Activated CD4-positive, alpha-beta T cell treated with anti-CD3 and anti-CD28 coated beads, Interleukin-2, amount 10 ng/mL, durations not matched to agents 7 days and 5 days (primary cell): ENCODE measurements at regions not wholly inside any gene's neighbourhood (a gene's known extent, or its start where the extent isn't known, plus 50 kb on each side); places are given as distances from the start of the nearest gene placed in this dataset.

Source experiments
- CTCF ChIA-PET: fragments of 350-600 bp; sonication (Branson Sonifier 250); formaldehyde crosslinking; loops from one replicate; lab custom pipeline; 2021; ENCODE audit warnings: antibody characterized with exemption; lab: Charles Lee
- POLR2A ChIA-PET: fragments of 350-600 bp; sonication (Branson Sonifier 250); formaldehyde crosslinking; loops from one replicate; lab custom pipeline; 2021; ENCODE audit warnings: antibody characterized with exemption; lab: Charles Lee
- DNase-seq: peaks from one replicate; pipeline ENCODE4 v3.0.0-alpha.2; 2020
- H3K27ac Mint-ChIP-seq: one replicate; pipeline ENCODE4 v1.8.0; 2021; ENCODE audit warnings: mild to moderate bottlenecking, moderate library complexity, mixed read lengths
- H3K27me3 Mint-ChIP-seq: one replicate; pipeline ENCODE4 v1.8.0; 2021; ENCODE audit warnings: mixed read lengths
- H3K36me3 Mint-ChIP-seq: one replicate; pipeline ENCODE4 v1.8.0; 2021; ENCODE audit warnings: low read depth, mixed read lengths
- H3K4me1 Mint-ChIP-seq: one replicate; pipeline ENCODE4 v1.8.0; 2021; ENCODE audit warnings: mixed read lengths
- H3K4me3 Mint-ChIP-seq: one replicate; pipeline ENCODE4 v1.8.0; 2021; ENCODE audit warnings: mild to moderate bottlenecking, moderate library complexity, mixed read lengths
- H3K9me3 Mint-ChIP-seq: one replicate; pipeline ENCODE4 v1.8.0; 2021; ENCODE audit warnings: mixed read lengths

DNA sequence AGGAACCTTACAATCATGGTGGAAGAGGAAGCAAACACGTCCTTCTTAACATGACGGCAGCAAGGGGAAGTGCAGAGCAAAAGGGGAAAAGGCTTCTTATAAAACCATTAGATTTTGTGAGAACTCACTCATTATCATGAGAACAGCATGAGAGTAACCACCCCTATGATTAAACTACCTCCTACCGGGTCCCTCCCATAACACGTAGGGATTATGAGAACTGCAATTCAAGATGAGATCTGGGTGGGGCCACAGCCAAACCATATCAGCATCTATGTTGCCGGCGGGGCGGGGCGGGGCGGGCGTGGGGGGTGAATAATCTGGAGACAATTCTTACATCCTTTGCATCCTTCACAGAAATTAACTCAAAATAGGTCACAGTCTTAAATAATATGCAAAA lies 58.8 kb upstream of the GFPT2 start:
- CTCF ChIA-PET = no interaction called here
- POLR2A ChIA-PET = no interaction called here
- no peaks in the 10 kb centered on the region for H3K36me3 Mint-ChIP-seq
- H3K4me1 Mint-ChIP-seq = no peaks in the 10 kb centered on the region
- H3K4me3 Mint-ChIP-seq = no peak overlapping the region
- no peak for DNase-seq
- H3K27ac Mint-ChIP-seq = no peak overlapping the region
- H3K27me3 Mint-ChIP-seq = peaks cover 4% of the 10 kb centered on the region
- H3K9me3 Mint-ChIP-seq = no peaks in the 10 kb centered on the region

- H3K9me3 Mint-ChIP-seq = no peaks in the 10 kb centered on the region
- no peaks in the 10 kb centered on the region for H3K4me1 Mint-ChIP-seq
- no peaks in the 10 kb centered on the region for H3K36me3 Mint-ChIP-seq
- POLR2A ChIA-PET = no interaction called here
- H3K4me3 Mint-ChIP-seq = no peak overlapping the region
- CTCF ChIA-PET = no interaction called here
- peaks cover 2% of the 10 kb centered on the region for H3K27me3 Mint-ChIP-seq
- DNase-seq = no peak
- H3K27ac Mint-ChIP-seq = no peak overlapping the region
These were observed 61.0 kb upstream of the GFPT2 start for GRCh38 chr5:180414176-180414575.

GRCh38 chr5:180421672-180422071 lies 68.5 kb upstream of the GFPT2 start:
- DNase-seq = no peak
- Mint-ChIP-seq H3K4me3 (no peak overlapping the region), H3K27ac (no peak overlapping the region), H3K4me1 (no peaks in the 10 kb centered on the region), H3K27me3 (no peaks in the 10 kb centered on the region), H3K9me3 (no peaks in the 10 kb centered on the region), H3K36me3 (no peaks in the 10 kb centered on the region)
- ChIA-PET POLR2A (no interaction called here), CTCF (no interaction called here)

DNA sequence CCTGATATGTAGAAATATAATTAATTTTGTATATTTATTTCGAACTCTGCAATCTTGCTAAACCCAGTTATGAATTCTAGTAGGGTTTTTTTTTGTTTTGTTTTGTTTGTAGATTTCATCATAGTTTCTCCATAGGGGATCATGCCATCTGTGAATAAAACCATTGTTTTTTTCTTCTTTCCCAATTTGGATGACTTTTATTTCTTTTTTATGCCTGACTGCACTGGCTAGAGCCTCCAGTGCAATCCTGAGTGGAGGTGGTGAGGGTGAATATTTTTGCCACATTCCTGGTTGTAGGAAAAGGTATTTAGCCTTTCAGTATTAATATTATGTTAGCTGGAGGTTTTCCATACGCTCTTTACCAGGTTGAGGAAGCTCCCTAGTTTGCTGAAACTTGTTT lies 70.0 kb upstream of the GFPT2 start:
- H3K9me3 Mint-ChIP-seq = no peaks in the 10 kb centered on the region
- ChIA-PET CTCF (no interaction called here), POLR2A (no interaction called here)
- H3K4me3 Mint-ChIP-seq = no peak overlapping the region
- no peak overlapping the region for H3K27ac Mint-ChIP-seq
- no peaks in the 10 kb centered on the region for H3K4me1 Mint-ChIP-seq
- H3K27me3 Mint-ChIP-seq = no peaks in the 10 kb centered on the region
- DNase-seq = no peak
- no peaks in the 10 kb centered on the region for H3K36me3 Mint-ChIP-seq

DNA sequence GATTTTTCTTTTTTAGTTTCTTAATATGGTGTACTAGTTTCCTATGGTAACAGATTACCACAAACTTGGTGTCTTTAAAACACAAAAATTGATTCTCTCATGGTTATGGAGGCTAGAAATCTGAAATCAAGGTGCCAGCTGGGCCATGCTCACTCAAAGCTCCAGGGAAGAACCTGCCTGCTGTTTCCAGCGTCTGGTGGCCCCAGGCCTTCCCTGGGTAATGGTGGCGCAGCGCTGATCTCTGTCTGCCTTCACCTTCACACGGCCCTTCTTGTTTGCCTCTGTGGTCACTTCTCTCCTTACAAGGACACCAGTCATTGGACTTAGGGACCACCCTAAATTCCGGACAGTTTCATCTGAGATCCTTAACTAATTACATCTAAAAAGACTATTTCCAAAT lies 70.5 kb upstream of the GFPT2 start:
- no peak for DNase-seq
- Mint-ChIP-seq H3K9me3 (no peaks in the 10 kb centered on the region), H3K27me3 (no peaks in the 10 kb centered on the region), H3K36me3 (no peaks in the 10 kb centered on the region), H3K4me3 (no peak overlapping the region), H3K27ac (no peak overlapping the region), H3K4me1 (no peaks in the 10 kb centered on the region)
- CTCF ChIA-PET = no interaction called here
- POLR2A ChIA-PET = no interaction called here

DNA sequence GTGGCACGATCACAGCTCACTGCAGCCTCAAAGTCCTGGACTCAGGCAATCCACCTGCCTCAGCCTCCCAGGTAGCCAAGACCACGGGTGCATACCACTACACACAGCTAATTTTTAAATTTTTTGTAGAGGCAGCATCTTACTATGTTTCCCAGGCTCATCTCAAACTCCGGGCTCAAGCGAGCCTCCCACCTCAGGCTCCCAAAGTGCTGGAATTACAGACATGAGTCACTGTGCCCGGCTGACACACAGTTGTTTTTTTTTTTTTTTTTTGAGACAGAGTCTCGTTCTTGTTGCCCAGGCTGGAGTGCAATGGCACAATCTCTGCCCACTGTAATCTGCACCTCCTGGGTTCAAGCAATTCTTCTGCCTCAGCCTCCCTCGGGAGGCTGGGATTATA lies 70.1 kb upstream of the CNOT6 start:
- no peaks in the 10 kb centered on the region for H3K27me3 Mint-ChIP-seq
- H3K27ac Mint-ChIP-seq = no peak overlapping the region
- H3K4me1 Mint-ChIP-seq = no peaks in the 10 kb centered on the region
- POLR2A ChIA-PET = no interaction called here
- H3K36me3 Mint-ChIP-seq = no peaks in the 10 kb centered on the region
- no peaks in the 10 kb centered on the region for H3K9me3 Mint-ChIP-seq
- no peak for DNase-seq
- H3K4me3 Mint-ChIP-seq = no peak overlapping the region
- CTCF ChIA-PET = no interaction called here

DNA sequence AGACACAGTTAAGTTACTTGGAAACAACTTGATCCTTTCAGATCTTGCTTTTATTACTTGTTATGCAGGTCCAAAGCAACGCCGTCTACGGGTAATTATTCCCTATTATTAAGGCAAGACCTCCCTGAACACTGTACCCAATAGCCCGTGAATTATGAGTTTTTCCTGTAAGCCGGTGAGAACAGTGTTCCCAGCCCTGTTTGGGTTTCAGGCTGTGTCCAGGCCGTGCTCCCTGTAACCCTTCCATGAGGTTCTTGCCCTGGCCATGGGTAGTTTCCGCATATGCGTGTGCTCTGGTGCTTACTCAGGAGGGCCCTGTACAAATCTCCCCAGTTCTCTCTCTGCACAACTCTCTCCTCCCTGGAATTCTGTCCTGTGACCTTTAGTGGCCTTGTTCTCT lies 65.6 kb upstream of the CNOT6 start:
- H3K4me1 Mint-ChIP-seq = no peaks in the 10 kb centered on the region
- no peak overlapping the region for H3K4me3 Mint-ChIP-seq
- H3K27me3 Mint-ChIP-seq = no peaks in the 10 kb centered on the region
- no peak for DNase-seq
- H3K9me3 Mint-ChIP-seq = peaks cover 2% of the 10 kb centered on the region
- no peaks in the 10 kb centered on the region for H3K36me3 Mint-ChIP-seq
- ChIA-PET POLR2A (no interaction called here), CTCF (no interaction called here)
- H3K27ac Mint-ChIP-seq = no peak overlapping the region

DNA sequence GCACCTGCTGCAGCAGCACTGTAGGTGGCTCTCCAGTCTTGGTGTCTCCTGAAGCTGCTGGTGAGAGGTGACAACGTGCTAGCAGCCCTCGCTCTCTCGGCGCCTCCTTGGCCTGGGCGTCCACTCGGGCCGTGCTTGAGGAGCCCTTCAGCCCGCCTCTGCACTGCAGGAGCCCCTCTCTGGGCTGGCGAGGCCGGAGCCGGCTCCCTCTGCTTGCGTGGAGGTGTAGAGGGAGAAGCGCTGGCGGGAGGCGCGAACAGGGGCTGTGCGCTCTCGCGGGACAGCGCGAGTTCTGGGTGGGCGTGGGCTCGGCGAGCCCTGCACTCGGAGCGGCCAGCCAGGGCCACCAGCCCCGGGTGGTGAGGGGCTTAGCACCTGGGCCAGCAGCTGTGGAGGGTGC lies 62.2 kb upstream of the CNOT6 start:
- H3K27ac Mint-ChIP-seq = no peak overlapping the region
- POLR2A ChIA-PET = no interaction called here
- no peak overlapping the region for H3K4me3 Mint-ChIP-seq
- CTCF ChIA-PET = no interaction called here
- no peak for DNase-seq
- H3K9me3 Mint-ChIP-seq = peaks cover 2% of the 10 kb centered on the region
- no peaks in the 10 kb centered on the region for H3K4me1 Mint-ChIP-seq
- no peaks in the 10 kb centered on the region for H3K27me3 Mint-ChIP-seq
- no peaks in the 10 kb centered on the region for H3K36me3 Mint-ChIP-seq

- Mint-ChIP-seq H3K9me3 (peaks cover 2% of the 10 kb centered on the region), H3K27me3 (no peaks in the 10 kb centered on the region), H3K4me1 (no peaks in the 10 kb centered on the region), H3K36me3 (no peaks in the 10 kb centered on the region), H3K27ac (no peak overlapping the region), H3K4me3 (no peak overlapping the region)
- ChIA-PET CTCF (interaction anchor here (1.1 kb wide), 1 partner anchor 35 kb away, joined by 3 read pairs; no protein-coding TSS in a partner anchor), POLR2A (no interaction called here)
- DNase-seq = no peak
These were observed 61.2 kb upstream of the CNOT6 start for GRCh38 chr5:180433032-180433422.

GRCh38 chr5:180435594-180435993 lies 58.6 kb upstream of the CNOT6 start:
- POLR2A ChIA-PET = no interaction called here

DNA sequence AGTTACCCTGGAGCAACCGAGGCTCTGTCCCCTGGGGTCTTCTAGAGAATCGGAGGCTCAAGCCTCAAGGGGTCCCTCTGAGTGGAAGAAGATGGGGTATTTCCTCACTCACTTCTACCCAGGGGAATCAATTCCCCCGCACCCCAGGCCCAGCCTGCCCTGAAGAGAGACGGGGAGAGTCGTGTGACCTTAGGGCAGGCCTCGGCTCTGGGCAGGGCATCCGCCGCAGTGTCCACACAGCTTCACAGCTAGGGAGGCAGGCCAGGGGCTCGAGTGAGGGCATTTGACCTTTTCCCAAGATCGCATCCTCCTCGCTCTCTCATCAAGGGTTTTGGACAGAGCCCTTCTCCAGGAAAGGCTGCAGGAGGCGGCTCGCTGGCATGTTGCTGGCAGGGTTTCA lies 57.9 kb upstream of the CNOT6 start:
- H3K4me1 Mint-ChIP-seq = no peaks in the 10 kb centered on the region
- H3K9me3 Mint-ChIP-seq = peaks cover 2% of the 10 kb centered on the region
- DNase-seq = no peak
- no peak overlapping the region for H3K4me3 Mint-ChIP-seq
- H3K36me3 Mint-ChIP-seq = no peaks in the 10 kb centered on the region
- ChIA-PET CTCF (no interaction called here), POLR2A (no interaction called here)
- H3K27ac Mint-ChIP-seq = no peak overlapping the region
- no peaks in the 10 kb centered on the region for H3K27me3 Mint-ChIP-seq

More at GRCh38 chr5:180435594-180435993, 58.6 kb upstream of the CNOT6 start:
- Mint-ChIP-seq H3K27me3 (no peaks in the 10 kb centered on the region), H3K4me1 (no peaks in the 10 kb centered on the region), H3K27ac (no peak overlapping the region), H3K36me3 (no peaks in the 10 kb centered on the region), H3K9me3 (peaks cover 2% of the 10 kb centered on the region), H3K4me3 (no peak overlapping the region)
- DNase-seq = no peak
- CTCF ChIA-PET = no interaction called here

DNA sequence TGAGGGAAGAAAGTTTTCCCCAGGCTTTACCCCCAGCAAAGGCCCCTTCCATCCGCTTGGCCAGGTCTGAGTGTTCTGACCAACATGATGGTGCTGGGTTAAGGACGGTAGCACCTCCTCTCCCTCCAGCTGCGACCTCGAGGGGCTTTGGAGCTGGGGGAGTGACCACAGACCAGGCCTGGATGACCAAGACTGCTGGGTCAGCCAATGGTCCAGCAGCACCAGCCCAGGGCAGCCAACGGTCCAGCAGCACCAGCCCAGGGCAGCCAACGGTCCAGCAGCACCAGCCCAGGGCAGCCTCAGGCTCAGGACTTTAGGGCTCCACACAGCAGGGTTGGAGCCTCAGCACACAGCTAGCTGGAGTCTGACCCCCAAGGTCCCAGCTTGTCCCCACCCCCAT lies 57.2 kb upstream of the CNOT6 start:
- peaks cover 2% of the 10 kb centered on the region for H3K9me3 Mint-ChIP-seq
- CTCF ChIA-PET = no interaction called here
- POLR2A ChIA-PET = no interaction called here
- no peak overlapping the region for H3K27ac Mint-ChIP-seq
- H3K36me3 Mint-ChIP-seq = no peaks in the 10 kb centered on the region
- H3K4me3 Mint-ChIP-seq = no peak overlapping the region
- H3K4me1 Mint-ChIP-seq = no peaks in the 10 kb centered on the region
- no peak for DNase-seq
- no peaks in the 10 kb centered on the region for H3K27me3 Mint-ChIP-seq

DNA sequence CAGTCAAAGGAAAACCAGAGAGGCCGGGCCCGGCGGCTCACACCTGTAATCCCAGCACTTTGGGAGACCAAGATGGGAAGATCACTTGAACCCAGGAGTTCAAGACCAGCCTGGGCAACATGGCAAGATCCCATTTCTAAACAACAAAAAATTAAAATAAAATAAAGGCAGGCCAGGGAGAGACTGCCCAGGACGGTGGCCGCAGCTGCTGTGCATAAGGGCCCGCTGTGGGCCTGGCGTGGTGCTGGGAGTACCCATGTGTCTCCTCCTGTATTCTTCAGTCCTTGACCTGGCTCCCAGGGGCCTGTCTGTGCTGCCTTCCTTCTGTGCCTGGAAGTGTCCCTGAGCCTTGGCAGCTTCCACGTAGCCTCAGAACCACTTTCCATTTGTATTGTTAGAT lies 56.8 kb upstream of the CNOT6 start:
- POLR2A ChIA-PET = no interaction called here
- Mint-ChIP-seq H3K4me3 (no peak overlapping the region), H3K27me3 (no peaks in the 10 kb centered on the region)

DNA sequence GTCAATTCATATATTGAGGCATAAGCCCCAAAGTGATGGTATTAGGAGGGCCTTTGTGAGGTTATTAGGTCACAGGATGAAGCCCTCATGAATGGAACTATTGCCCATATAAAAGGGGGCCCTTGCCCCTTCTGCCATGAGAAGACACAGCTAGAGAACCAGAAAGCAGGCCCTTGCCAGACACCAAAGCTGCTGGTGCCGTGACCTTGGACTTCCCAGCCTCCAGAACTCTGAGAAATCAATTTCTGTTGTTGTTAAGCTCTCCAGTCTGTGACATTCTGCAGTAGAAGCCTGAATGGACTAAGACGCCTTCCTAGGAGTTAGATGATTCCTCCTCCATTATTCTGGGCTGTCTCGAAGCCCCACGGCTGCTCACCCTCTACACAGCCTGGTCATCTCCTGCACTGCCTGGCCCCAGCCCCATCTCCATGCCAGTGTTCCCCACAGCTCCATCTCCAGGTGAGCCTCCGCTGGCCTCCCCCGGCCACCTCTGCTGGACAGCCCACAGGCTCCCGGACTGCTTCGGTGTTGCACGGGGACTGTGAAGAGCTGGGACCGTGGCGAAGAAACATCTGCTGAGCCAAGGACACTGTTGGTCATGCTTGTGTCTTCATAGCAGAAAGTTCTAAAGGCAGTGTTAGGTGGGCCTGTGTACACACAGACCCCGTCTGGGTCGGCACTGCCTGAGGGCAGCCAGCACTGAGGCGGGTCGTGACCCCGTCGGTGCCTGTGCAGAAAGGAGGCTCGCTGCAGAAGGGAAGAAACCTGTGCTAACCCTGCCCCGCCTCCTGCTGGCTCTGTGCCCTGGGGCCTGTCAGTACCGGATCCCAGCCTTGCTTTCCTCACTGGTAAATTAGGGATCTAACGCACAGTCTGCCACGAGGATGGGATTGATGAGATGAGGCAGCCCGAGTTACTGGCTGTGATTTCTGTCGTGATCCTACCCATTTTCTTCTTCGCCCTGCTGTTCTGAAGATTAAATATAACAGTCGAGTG lies 55.1 kb upstream of the CNOT6 start:
- no peaks in the 10 kb centered on the region for H3K36me3 Mint-ChIP-seq

More for the DNA sequence above, 56.8 kb upstream of the CNOT6 start:
- Mint-ChIP-seq H3K9me3 (peaks cover 2% of the 10 kb centered on the region), H3K27ac (no peak overlapping the region), H3K4me1 (no peaks in the 10 kb centered on the region), H3K36me3 (no peaks in the 10 kb centered on the region)
- no peak for DNase-seq
- CTCF ChIA-PET = interaction anchor here (0.7 kb wide), 1 partner anchor 401 kb away, joined by 3 read pairs; no protein-coding TSS in a partner anchor

More for the DNA sequence above, 55.1 kb upstream of the CNOT6 start:
- ChIA-PET POLR2A (no interaction called here), CTCF (no interaction called here)
- DNase-seq = no peak
- no peaks in the 10 kb centered on the region for H3K27me3 Mint-ChIP-seq
- no peak overlapping the region for H3K27ac Mint-ChIP-seq
- no peaks in the 10 kb centered on the region for H3K4me1 Mint-ChIP-seq
- H3K9me3 Mint-ChIP-seq = no peaks in the 10 kb centered on the region
- H3K4me3 Mint-ChIP-seq = no peak overlapping the region
